ENCODE measurements at regions not wholly inside any gene's neighbourhood (a gene's known extent, or its start where the extent isn't known, plus 50 kb on each side); places are given as distances from the start of the nearest gene placed in this dataset.
"Not testable (repeated sequence)": the region's sequence is repeated elsewhere in the genome, so short reads cannot be mapped to it uniquely, and the experiment has no call there.

- H4K20me1 ChIP-seq (ENCODE audit: low read length); ATAC-seq; POLR2A ChIA-PET (ENCODE audit: unreplicated experiment); H3K4me2 ChIP-seq (ENCODE audit: low read length); H3K4me3 ChIP-seq (ENCODE audit: low read length); H3K4me1 ChIP-seq (ENCODE audit: insufficient read depth, low read length); H3F3A ChIP-seq (ENCODE audit: low read length, unreplicated experiment); BruUV-seq (replicated peaks); H3K9me2 ChIP-seq (replicated peaks; ENCODE audit: low read length); H3K9me3 ChIP-seq (ENCODE audit: low read length); H3K36me3 ChIP-seq (ENCODE audit: low read depth, low read length); H3K27me3 ChIP-seq (ENCODE audit: low read length); H2AFZ ChIP-seq (ENCODE audit: low read length); H3K79me2 ChIP-seq (ENCODE audit: low read length); H3K27ac ChIP-seq (ENCODE audit: low read length); intact Hi-C loops (cut with micrococcal nuclease); DNase-seq; H3K9ac ChIP-seq (ENCODE audit: low read length); CTCF ChIA-PET: not testable (repeated sequence)
These were observed 312.0 kb upstream of the WSB1 start for GRCh38 chr17:26981845-26982425.

- BruUV-seq (replicated peaks); H3K79me2 ChIP-seq (ENCODE audit: low read length); H3K27me3 ChIP-seq (ENCODE audit: low read length); H3K4me2 ChIP-seq (ENCODE audit: low read length); H3F3A ChIP-seq (ENCODE audit: low read length, unreplicated experiment); H4K20me1 ChIP-seq (ENCODE audit: low read length); H3K9ac ChIP-seq (ENCODE audit: low read length); intact Hi-C loops (cut with micrococcal nuclease); DNase-seq; H3K27ac ChIP-seq (ENCODE audit: low read length); H3K4me3 ChIP-seq (ENCODE audit: low read length); H2AFZ ChIP-seq (ENCODE audit: low read length); H3K9me3 ChIP-seq (ENCODE audit: low read length); H3K36me3 ChIP-seq (ENCODE audit: low read depth, low read length); POLR2A ChIA-PET (ENCODE audit: unreplicated experiment); H3K4me1 ChIP-seq (ENCODE audit: insufficient read depth, low read length); CTCF ChIA-PET; H3K9me2 ChIP-seq (replicated peaks; ENCODE audit: low read length); ATAC-seq: not testable (repeated sequence)
These were observed 311.4 kb upstream of the WSB1 start for GRCh38 chr17:26982563-26982962.

- H3K9ac ChIP-seq (ENCODE audit: low read length); H3K9me3 ChIP-seq (ENCODE audit: low read length); H4K20me1 ChIP-seq (ENCODE audit: low read length); DNase-seq; POLR2A ChIA-PET (ENCODE audit: unreplicated experiment); H3K36me3 ChIP-seq (ENCODE audit: low read depth, low read length); H3K79me2 ChIP-seq (ENCODE audit: low read length); H3K4me3 ChIP-seq (ENCODE audit: low read length); H2AFZ ChIP-seq (ENCODE audit: low read length); H3K4me2 ChIP-seq (ENCODE audit: low read length); H3K9me2 ChIP-seq (replicated peaks; ENCODE audit: low read length); CTCF ChIA-PET; intact Hi-C loops (cut with micrococcal nuclease); ATAC-seq; H3K4me1 ChIP-seq (ENCODE audit: insufficient read depth, low read length); H3K27me3 ChIP-seq (ENCODE audit: low read length); BruUV-seq (replicated peaks); H3F3A ChIP-seq (ENCODE audit: low read length, unreplicated experiment); H3K27ac ChIP-seq (ENCODE audit: low read length): not testable (repeated sequence)
These were observed 306.1 kb upstream of the WSB1 start for GRCh38 chr17:26987851-26988250.

GRCh38 chr17:26994648-26995047 lies 299.3 kb upstream of the WSB1 start:
- H3K27me3 ChIP-seq (ENCODE audit: low read length); intact Hi-C loops (cut with micrococcal nuclease); H3K4me2 ChIP-seq (ENCODE audit: low read length); H3K4me1 ChIP-seq (ENCODE audit: insufficient read depth, low read length); H3K36me3 ChIP-seq (ENCODE audit: low read depth, low read length); BruUV-seq (replicated peaks); POLR2A ChIA-PET (ENCODE audit: unreplicated experiment); H3K79me2 ChIP-seq (ENCODE audit: low read length); ATAC-seq; H2AFZ ChIP-seq (ENCODE audit: low read length); H3K9me2 ChIP-seq (replicated peaks; ENCODE audit: low read length); DNase-seq; H4K20me1 ChIP-seq (ENCODE audit: low read length); H3K27ac ChIP-seq (ENCODE audit: low read length); H3K9ac ChIP-seq (ENCODE audit: low read length); CTCF ChIA-PET; H3K4me3 ChIP-seq (ENCODE audit: low read length); H3K9me3 ChIP-seq (ENCODE audit: low read length); H3F3A ChIP-seq (ENCODE audit: low read length, unreplicated experiment): not testable (repeated sequence)

GRCh38 chr17:26996146-26996916 lies 297.6 kb upstream of the WSB1 start:
- CTCF ChIA-PET; H3K27ac ChIP-seq (ENCODE audit: low read length); POLR2A ChIA-PET (ENCODE audit: unreplicated experiment); H3K9me3 ChIP-seq (ENCODE audit: low read length); DNase-seq; H2AFZ ChIP-seq (ENCODE audit: low read length); H3K9me2 ChIP-seq (replicated peaks; ENCODE audit: low read length); H3K4me1 ChIP-seq (ENCODE audit: insufficient read depth, low read length); H4K20me1 ChIP-seq (ENCODE audit: low read length); H3K36me3 ChIP-seq (ENCODE audit: low read depth, low read length); H3K4me2 ChIP-seq (ENCODE audit: low read length); H3K27me3 ChIP-seq (ENCODE audit: low read length); H3K9ac ChIP-seq (ENCODE audit: low read length); BruUV-seq (replicated peaks); intact Hi-C loops (cut with micrococcal nuclease); ATAC-seq; H3K79me2 ChIP-seq (ENCODE audit: low read length); H3K4me3 ChIP-seq (ENCODE audit: low read length); H3F3A ChIP-seq (ENCODE audit: low read length, unreplicated experiment): not testable (repeated sequence)

GRCh38 chr17:27007734-27008531 lies 286.0 kb upstream of the WSB1 start:
- H3K79me2 ChIP-seq (ENCODE audit: low read length); BruUV-seq (replicated peaks); H2AFZ ChIP-seq (ENCODE audit: low read length); POLR2A ChIA-PET (ENCODE audit: unreplicated experiment); H3K9me3 ChIP-seq (ENCODE audit: low read length); H3K4me3 ChIP-seq (ENCODE audit: low read length); H4K20me1 ChIP-seq (ENCODE audit: low read length); H3K9ac ChIP-seq (ENCODE audit: low read length); ATAC-seq; intact Hi-C loops (cut with micrococcal nuclease); CTCF ChIA-PET; H3K27me3 ChIP-seq (ENCODE audit: low read length); H3K4me2 ChIP-seq (ENCODE audit: low read length); H3K27ac ChIP-seq (ENCODE audit: low read length); H3F3A ChIP-seq (ENCODE audit: low read length, unreplicated experiment); H3K4me1 ChIP-seq (ENCODE audit: insufficient read depth, low read length); H3K9me2 ChIP-seq (replicated peaks; ENCODE audit: low read length); DNase-seq; H3K36me3 ChIP-seq (ENCODE audit: low read depth, low read length): not testable (repeated sequence)
